WTC11 (cell line): ENCODE measurements at regions not wholly inside any gene's neighbourhood (a gene's known extent, or its start where the extent isn't known, plus 50 kb on each side); places are given as distances from the start of the nearest gene placed in this dataset.

Source experiments
- ATAC-seq: fragments of 200-7000 bp; cut with Tn5 transposase; 2 replicates; pipeline ENCODE4 v1.10.0; 2021; ENCODE audit warnings: mild to moderate bottlenecking, moderate library complexity
- CTCF ChIA-PET: fragments of 300-600 bp; sonication (Branson Sonifier 250); formaldehyde crosslinking; loops from one replicate; lab custom pipeline; 2021; ENCODE audit warnings: antibody characterized with exemption; lab: Charles Lee
- POLR2A ChIA-PET: fragments of 350-600 bp; sonication (Branson Sonifier 250); formaldehyde crosslinking; loops from one replicate; lab custom pipeline; 2021; ENCODE audit warnings: antibody characterized with exemption; lab: Charles Lee
- DNase-seq: peaks from one replicate; pipeline ENCODE4 v3.0.0; 2021; ENCODE audit warnings: low spot score
- H3K27ac Mint-ChIP-seq: 2 replicates; pipeline ENCODE4 v1.8.0; 2021; ENCODE audit warnings: mixed read lengths
- H3K27me3 Mint-ChIP-seq: 2 replicates; pipeline ENCODE4 v1.8.0; 2021; ENCODE audit warnings: low read depth, mild to moderate bottlenecking, moderate library complexity, mixed read lengths
- H3K36me3 Mint-ChIP-seq: 2 replicates; pipeline ENCODE4 v1.8.0; 2021; ENCODE audit warnings: mixed read lengths
- H3K4me1 Mint-ChIP-seq: 2 replicates; pipeline ENCODE4 v1.8.0; 2022; ENCODE audit warnings: mixed read lengths
- H3K4me3 Mint-ChIP-seq: 2 replicates; pipeline ENCODE4 v1.8.0; 2021; ENCODE audit warnings: mild to moderate bottlenecking, moderate library complexity, mixed read lengths
- H3K9me3 Mint-ChIP-seq: 2 replicates; pipeline ENCODE4 v1.8.0; 2021; ENCODE audit warnings: mixed read lengths
- CREM ChIP-seq: sonication (generic); formaldehyde crosslinking; IDR thresholded peaks from 2 replicates; pipeline ENCODE4 v1.8.1; 2022; ENCODE audit warnings: mild to moderate bottlenecking, missing genetic modification reagents, moderate library complexity
- EMX1 ChIP-seq: fragments of 250-450 bp; sonication (Bioruptor Pico); IDR thresholded peaks from 2 replicates; pipeline ENCODE4 v1.8.0; 2021; ENCODE audit warnings: mild to moderate bottlenecking
- FOXP1 ChIP-seq: sonication (generic); formaldehyde crosslinking; IDR thresholded peaks from 2 replicates; pipeline ENCODE4 v1.8.0; 2022; ENCODE audit warnings: missing genetic modification reagents, mild to moderate bottlenecking, moderate library complexity, borderline replicate concordance
- GABPB1 ChIP-seq: sonication (generic); formaldehyde crosslinking; IDR thresholded peaks from 2 replicates; pipeline ENCODE4 v1.8.1; 2023; ENCODE audit warnings: mild to moderate bottlenecking, missing genetic modification reagents
- JAZF1 ChIP-seq: fragments of 250-450 bp; sonication (Bioruptor Pico); IDR thresholded peaks from 2 replicates; pipeline ENCODE4 v1.9.0; 2021; ENCODE audit warnings: moderate library complexity, mild to moderate bottlenecking, inconsistent platforms
- KAT7 ChIP-seq: sonication (generic); formaldehyde crosslinking; IDR thresholded peaks from 2 replicates; pipeline ENCODE4 v1.8.1; 2023; ENCODE audit warnings: missing genetic modification reagents, mild to moderate bottlenecking, borderline replicate concordance
- MYBL2 ChIP-seq: sonication (generic); formaldehyde crosslinking; IDR thresholded peaks from 2 replicates; pipeline ENCODE4 v1.8.1; 2023; ENCODE audit warnings: mild to moderate bottlenecking, moderate library complexity, missing genetic modification reagents
- NR2C2 ChIP-seq: sonication (generic); formaldehyde crosslinking; IDR thresholded peaks from 2 replicates; pipeline ENCODE4 v1.8.0; 2022; ENCODE audit warnings: mild to moderate bottlenecking, missing genetic modification reagents
- RELA ChIP-seq: sonication (generic); formaldehyde crosslinking; IDR thresholded peaks from 2 replicates; pipeline ENCODE4 v1.8.1; 2022; ENCODE audit warnings: missing genetic modification reagents, mild to moderate bottlenecking, borderline replicate concordance
- RORB ChIP-seq: fragments of 250-450 bp; sonication (Bioruptor Pico); IDR thresholded peaks from 2 replicates; pipeline ENCODE4 v1.9.0; 2021; ENCODE audit warnings: mild to moderate bottlenecking
- SOX15 ChIP-seq: fragments of 250-450 bp; sonication (Bioruptor Pico); IDR thresholded peaks from 2 replicates; pipeline ENCODE4 v1.9.0; 2021; ENCODE audit warnings: mild to moderate bottlenecking
- ZNF232 ChIP-seq: sonication (generic); formaldehyde crosslinking; IDR thresholded peaks from 2 replicates; pipeline ENCODE4 v1.8.0; 2022; ENCODE audit warnings: mild to moderate bottlenecking, missing genetic modification reagents
- ZNF416 ChIP-seq: fragments of 250-450 bp; sonication (Bioruptor Pico); IDR thresholded peaks from 2 replicates; pipeline ENCODE4 v1.9.0; 2021; ENCODE audit warnings: mild to moderate bottlenecking, inconsistent platforms
- TF ChIP-seq, protein P1 (sequence below): sonication (generic); formaldehyde crosslinking; IDR thresholded peaks from 2 replicates; pipeline ENCODE4 v1.8.1; 2022; ENCODE audit warnings: low read depth, mild to moderate bottlenecking, moderate library complexity, missing genetic modification reagents, borderline replicate concordance
- TF ChIP-seq, protein P2 (sequence below): fragments of 250-450 bp; sonication (Bioruptor Pico); IDR thresholded peaks from 2 replicates; pipeline ENCODE4 v1.9.0; 2021; ENCODE audit warnings: mild to moderate bottlenecking, borderline replicate concordance
- TF ChIP-seq, protein P3 (sequence below): sonication (generic); formaldehyde crosslinking; IDR thresholded peaks from 2 replicates; pipeline ENCODE4 v1.8.1; 2023; ENCODE audit warnings: mild to moderate bottlenecking, missing genetic modification reagents, moderate library complexity
- TF ChIP-seq, protein P4 (sequence below): sonication (generic); formaldehyde crosslinking; IDR thresholded peaks from 2 replicates; pipeline ENCODE4 v1.8.1; 2022; ENCODE audit warnings: mild to moderate bottlenecking, missing genetic modification reagents, moderate library complexity, borderline replicate concordance
- TF ChIP-seq, protein P5 (sequence below): fragments of 250-450 bp; sonication (Bioruptor Pico); IDR thresholded peaks from 2 replicates; pipeline ENCODE4 v1.9.0; 2021; ENCODE audit warnings: moderate library complexity, mild to moderate bottlenecking, inconsistent platforms, borderline replicate concordance
- TF ChIP-seq, protein P6 (sequence below): sonication (generic); formaldehyde crosslinking; conservative IDR thresholded peaks from 2 replicates; pipeline ENCODE4 v1.8.1; 2023; ENCODE audit warnings: mild to moderate bottlenecking, low read depth, missing genetic modification reagents, moderate library complexity
- TF ChIP-seq, protein P7 (sequence below): sonication (generic); formaldehyde crosslinking; IDR thresholded peaks from 2 replicates; pipeline ENCODE4 v1.8.1; 2022; ENCODE audit warnings: missing genetic modification reagents, borderline replicate concordance
- TF ChIP-seq, protein P8 (sequence below): sonication (generic); formaldehyde crosslinking; conservative IDR thresholded peaks from 2 replicates; pipeline ENCODE4 v1.8.1; 2022; ENCODE audit warnings: mild to moderate bottlenecking, missing genetic modification reagents

DNA sequence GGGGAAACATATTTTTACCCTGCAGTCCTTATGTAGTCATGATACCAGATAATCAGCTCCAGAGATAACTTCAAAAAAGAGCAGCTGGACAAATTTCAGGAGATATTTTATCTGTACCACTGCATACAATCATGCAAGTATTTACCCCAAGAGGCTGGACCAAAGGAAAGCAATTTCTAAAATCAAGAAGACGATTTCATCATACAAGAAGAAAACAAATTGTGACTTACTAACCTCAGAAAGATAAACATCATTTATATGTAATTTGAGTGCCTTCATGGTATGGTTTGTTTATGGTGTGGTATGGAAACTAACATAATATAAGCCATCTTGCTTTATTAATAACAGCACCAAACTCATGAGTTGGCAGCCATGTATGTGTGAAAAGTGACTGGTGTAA, 603.6 kb downstream of the PSAT1 start (continued):
- no peak for TF ChIP-seq CREM (CRISPR knock-in tag)
- TF ChIP-seq, protein P1, sequence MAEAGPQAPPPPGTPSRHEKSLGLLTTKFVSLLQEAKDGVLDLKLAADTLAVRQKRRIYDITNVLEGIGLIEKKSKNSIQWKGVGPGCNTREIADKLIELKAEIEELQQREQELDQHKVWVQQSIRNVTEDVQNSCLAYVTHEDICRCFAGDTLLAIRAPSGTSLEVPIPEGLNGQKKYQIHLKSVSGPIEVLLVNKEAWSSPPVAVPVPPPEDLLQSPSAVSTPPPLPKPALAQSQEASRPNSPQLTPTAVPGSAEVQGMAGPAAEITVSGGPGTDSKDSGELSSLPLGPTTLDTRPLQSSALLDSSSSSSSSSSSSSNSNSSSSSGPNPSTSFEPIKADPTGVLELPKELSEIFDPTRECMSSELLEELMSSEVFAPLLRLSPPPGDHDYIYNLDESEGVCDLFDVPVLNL: no peak
- TF ChIP-seq, protein P2, sequence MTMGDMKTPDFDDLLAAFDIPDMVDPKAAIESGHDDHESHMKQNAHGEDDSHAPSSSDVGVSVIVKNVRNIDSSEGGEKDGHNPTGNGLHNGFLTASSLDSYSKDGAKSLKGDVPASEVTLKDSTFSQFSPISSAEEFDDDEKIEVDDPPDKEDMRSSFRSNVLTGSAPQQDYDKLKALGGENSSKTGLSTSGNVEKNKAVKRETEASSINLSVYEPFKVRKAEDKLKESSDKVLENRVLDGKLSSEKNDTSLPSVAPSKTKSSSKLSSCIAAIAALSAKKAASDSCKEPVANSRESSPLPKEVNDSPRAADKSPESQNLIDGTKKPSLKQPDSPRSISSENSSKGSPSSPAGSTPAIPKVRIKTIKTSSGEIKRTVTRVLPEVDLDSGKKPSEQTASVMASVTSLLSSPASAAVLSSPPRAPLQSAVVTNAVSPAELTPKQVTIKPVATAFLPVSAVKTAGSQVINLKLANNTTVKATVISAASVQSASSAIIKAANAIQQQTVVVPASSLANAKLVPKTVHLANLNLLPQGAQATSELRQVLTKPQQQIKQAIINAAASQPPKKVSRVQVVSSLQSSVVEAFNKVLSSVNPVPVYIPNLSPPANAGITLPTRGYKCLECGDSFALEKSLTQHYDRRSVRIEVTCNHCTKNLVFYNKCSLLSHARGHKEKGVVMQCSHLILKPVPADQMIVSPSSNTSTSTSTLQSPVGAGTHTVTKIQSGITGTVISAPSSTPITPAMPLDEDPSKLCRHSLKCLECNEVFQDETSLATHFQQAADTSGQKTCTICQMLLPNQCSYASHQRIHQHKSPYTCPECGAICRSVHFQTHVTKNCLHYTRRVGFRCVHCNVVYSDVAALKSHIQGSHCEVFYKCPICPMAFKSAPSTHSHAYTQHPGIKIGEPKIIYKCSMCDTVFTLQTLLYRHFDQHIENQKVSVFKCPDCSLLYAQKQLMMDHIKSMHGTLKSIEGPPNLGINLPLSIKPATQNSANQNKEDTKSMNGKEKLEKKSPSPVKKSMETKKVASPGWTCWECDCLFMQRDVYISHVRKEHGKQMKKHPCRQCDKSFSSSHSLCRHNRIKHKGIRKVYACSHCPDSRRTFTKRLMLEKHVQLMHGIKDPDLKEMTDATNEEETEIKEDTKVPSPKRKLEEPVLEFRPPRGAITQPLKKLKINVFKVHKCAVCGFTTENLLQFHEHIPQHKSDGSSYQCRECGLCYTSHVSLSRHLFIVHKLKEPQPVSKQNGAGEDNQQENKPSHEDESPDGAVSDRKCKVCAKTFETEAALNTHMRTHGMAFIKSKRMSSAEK (CRISPR knock-in tag): no peak
- no peak for TF ChIP-seq MYBL2
- no peak for TF ChIP-seq RELA
- no peak for TF ChIP-seq ZNF416 (CRISPR knock-in tag)

DNA sequence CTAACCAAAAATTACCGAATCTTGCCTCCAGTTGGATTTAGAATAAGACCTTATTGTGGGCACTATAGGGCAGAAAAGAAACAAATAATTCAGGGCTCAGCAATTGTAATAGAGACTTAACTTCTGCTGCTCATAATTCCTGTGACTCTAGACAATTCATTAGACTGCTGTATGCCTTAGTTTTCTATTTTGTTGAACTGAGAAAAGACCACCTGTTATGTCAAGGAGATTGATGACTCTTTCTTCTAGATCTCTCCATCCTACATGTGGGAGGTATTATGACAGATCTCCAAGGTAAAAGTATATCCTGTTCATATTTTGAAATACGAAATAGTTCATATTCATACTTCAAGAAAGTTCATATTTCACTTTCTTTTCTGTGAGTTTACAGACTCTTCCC, 605.1 kb downstream of the PSAT1 start:
- Mint-ChIP-seq H3K4me1 (no peaks in the 10 kb centered on the region), H3K27ac (no peak overlapping the region), H3K36me3 (no peaks in the 10 kb centered on the region), H3K4me3 (no peak overlapping the region), H3K27me3 (no peaks in the 10 kb centered on the region), H3K9me3 (no peaks in the 10 kb centered on the region)
- TF ChIP-seq FOXP1 (CRISPR knock-in tag) (no peak), ZNF232 (CRISPR knock-in tag) (no peak), GABPB1 (no peak), SOX15 (CRISPR knock-in tag) (no peak), EMX1 (CRISPR knock-in tag) (no peak)
- TF ChIP-seq, protein P3, sequence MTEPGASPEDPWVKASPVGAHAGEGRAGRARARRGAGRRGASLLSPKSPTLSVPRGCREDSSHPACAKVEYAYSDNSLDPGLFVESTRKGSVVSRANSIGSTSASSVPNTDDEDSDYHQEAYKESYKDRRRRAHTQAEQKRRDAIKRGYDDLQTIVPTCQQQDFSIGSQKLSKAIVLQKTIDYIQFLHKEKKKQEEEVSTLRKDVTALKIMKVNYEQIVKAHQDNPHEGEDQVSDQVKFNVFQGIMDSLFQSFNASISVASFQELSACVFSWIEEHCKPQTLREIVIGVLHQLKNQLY: no peak
- TF ChIP-seq, protein P4, sequence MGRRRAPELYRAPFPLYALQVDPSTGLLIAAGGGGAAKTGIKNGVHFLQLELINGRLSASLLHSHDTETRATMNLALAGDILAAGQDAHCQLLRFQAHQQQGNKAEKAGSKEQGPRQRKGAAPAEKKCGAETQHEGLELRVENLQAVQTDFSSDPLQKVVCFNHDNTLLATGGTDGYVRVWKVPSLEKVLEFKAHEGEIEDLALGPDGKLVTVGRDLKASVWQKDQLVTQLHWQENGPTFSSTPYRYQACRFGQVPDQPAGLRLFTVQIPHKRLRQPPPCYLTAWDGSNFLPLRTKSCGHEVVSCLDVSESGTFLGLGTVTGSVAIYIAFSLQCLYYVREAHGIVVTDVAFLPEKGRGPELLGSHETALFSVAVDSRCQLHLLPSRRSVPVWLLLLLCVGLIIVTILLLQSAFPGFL (CRISPR knock-in tag): no peak
- ChIA-PET POLR2A (no interaction called here), CTCF (no interaction called here)
- no peak for ATAC-seq
- DNase-seq: no peak

DNA sequence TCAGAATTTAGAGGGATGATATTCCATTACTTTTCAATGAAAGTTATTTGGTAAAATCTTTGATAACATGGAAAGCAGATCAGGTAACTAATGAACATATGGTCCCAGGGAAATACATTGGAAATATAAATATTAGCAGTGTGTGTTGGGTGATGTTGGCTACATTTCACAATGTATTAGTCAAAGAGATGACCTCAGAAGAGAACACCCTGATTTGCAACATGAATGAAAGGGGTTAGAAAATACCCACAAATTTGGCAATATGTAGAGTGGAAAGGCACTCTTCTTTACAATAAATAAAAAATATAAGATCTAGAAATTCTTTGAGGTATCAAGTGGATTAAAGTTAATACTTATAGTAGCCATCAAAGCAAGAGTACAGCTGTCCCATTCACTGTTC, 606.7 kb downstream of the PSAT1 start:
- ATAC-seq (no peak), DNase-seq (no peak)
- no peak overlapping the region for H3K4me3 Mint-ChIP-seq
- peaks cover 3% of the 10 kb centered on the region for H3K9me3 Mint-ChIP-seq
- no peaks in the 10 kb centered on the region for H3K27me3 Mint-ChIP-seq
- POLR2A ChIA-PET: no interaction called here
- no peak overlapping the region for H3K27ac Mint-ChIP-seq
- no peaks in the 10 kb centered on the region for H3K4me1 Mint-ChIP-seq
- no peaks in the 10 kb centered on the region for H3K36me3 Mint-ChIP-seq
- CTCF ChIA-PET: no interaction called here
- TF ChIP-seq RORB (CRISPR knock-in tag) (no peak), JAZF1 (no peak), KAT7 (CRISPR knock-in tag) (no peak), NR2C2 (CRISPR knock-in tag) (no peak)
- TF ChIP-seq, protein P5, sequence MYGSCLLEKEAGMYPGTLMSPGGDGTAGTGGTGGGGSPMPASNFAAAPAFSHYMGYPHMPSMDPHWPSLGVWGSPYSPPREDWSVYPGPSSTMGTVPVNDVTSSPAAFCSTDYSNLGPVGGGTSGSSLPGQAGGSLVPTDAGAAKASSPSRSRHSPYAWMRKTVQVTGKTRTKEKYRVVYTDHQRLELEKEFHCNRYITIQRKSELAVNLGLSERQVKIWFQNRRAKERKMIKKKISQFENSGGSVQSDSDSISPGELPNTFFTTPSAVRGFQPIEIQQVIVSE (CRISPR knock-in tag): no peak
- TF ChIP-seq, protein P6, sequence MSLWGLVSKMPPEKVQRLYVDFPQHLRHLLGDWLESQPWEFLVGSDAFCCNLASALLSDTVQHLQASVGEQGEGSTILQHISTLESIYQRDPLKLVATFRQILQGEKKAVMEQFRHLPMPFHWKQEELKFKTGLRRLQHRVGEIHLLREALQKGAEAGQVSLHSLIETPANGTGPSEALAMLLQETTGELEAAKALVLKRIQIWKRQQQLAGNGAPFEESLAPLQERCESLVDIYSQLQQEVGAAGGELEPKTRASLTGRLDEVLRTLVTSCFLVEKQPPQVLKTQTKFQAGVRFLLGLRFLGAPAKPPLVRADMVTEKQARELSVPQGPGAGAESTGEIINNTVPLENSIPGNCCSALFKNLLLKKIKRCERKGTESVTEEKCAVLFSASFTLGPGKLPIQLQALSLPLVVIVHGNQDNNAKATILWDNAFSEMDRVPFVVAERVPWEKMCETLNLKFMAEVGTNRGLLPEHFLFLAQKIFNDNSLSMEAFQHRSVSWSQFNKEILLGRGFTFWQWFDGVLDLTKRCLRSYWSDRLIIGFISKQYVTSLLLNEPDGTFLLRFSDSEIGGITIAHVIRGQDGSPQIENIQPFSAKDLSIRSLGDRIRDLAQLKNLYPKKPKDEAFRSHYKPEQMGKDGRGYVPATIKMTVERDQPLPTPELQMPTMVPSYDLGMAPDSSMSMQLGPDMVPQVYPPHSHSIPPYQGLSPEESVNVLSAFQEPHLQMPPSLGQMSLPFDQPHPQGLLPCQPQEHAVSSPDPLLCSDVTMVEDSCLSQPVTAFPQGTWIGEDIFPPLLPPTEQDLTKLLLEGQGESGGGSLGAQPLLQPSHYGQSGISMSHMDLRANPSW: no peak
- TF ChIP-seq, protein P7, sequence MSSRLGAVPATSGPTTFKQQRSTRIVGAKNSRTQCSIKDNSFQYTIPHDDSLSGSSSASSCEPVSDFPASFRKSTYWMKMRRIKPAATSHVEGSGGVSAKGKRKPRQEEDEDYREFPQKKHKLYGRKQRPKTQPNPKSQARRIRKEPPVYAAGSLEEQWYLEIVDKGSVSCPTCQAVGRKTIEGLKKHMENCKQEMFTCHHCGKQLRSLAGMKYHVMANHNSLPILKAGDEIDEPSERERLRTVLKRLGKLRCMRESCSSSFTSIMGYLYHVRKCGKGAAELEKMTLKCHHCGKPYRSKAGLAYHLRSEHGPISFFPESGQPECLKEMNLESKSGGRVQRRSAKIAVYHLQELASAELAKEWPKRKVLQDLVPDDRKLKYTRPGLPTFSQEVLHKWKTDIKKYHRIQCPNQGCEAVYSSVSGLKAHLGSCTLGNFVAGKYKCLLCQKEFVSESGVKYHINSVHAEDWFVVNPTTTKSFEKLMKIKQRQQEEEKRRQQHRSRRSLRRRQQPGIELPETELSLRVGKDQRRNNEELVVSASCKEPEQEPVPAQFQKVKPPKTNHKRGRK (CRISPR knock-in tag): no peak
- TF ChIP-seq, protein P8, sequence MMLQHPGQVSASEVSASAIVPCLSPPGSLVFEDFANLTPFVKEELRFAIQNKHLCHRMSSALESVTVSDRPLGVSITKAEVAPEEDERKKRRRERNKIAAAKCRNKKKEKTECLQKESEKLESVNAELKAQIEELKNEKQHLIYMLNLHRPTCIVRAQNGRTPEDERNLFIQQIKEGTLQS (CRISPR knock-in tag): no peak
